ENCODE measurements at regions not wholly inside any gene's neighbourhood (a gene's known extent, or its start where the extent isn't known, plus 50 kb on each side); places are given as distances from the start of the nearest gene placed in this dataset.

DNA sequence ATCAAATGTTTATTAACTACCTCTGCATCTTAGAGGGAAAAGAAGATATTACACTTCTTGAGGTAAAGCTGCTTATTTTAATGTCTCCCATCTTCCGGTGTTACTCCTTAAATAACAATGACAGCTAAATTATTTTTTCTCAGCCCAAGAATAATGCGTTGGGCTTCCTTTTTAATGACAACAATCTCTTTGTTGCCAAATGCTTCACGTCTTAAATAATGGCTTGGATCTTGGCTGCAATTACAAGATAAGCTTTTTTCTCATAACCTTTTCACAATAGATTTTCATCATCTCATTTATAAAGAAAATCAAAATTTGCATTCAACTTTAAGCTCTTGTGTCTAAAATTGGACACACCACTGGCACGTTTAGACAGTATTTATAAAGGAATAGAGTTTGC, 89.2 kb upstream of the COL8A1 start:
- Histone ChIP-seq H3K4me2 (ENCODE audit: insufficient read depth, low read length, poor library complexity, severe bottlenecking) (no peak overlapping the region), H4K91ac (ENCODE audit: low read depth, low read length, poor library complexity) (no peak overlapping the region), H4K8ac (ENCODE audit: low read depth, low read length) (no peak overlapping the region), H2BK15ac (ENCODE audit: low read length) (no peak overlapping the region), H3K4me3 (ENCODE audit: low read length in 2 of 2) (no peak overlapping the region), H2AK5ac (ENCODE audit: low read depth, low read length) (no peak overlapping the region), H3K4ac (ENCODE audit: low read length) (no peak overlapping the region), H3K4me1 (ENCODE audit: control insufficient read depth in 2 of 2, insufficient read depth in 1 of 2, low read depth in 1 of 2, low read length in 2 of 2) (peaks cover 0 to 6% of the 10 kb centered on the region in 2 donors), H3K23ac (ENCODE audit: low read depth, low read length, poor library complexity) (no peak overlapping the region), H3K27ac (replicated peaks; ENCODE audit: low read length) (no peak overlapping the region), H3K18ac (ENCODE audit: low read length) (no peak overlapping the region), H3K79me1 (ENCODE audit: low read depth, low read length) (no peaks in the 10 kb centered on the region), H3K36me3 (replicated peaks in 1 of 2; ENCODE audit: control insufficient read depth in 2 of 2, insufficient read depth in 2 of 2, low read length in 2 of 2) (no peaks in the 10 kb centered on the region), H3K27me3 (ENCODE audit: control insufficient read depth in 3 of 3, insufficient read depth in 3 of 3, low read depth in 1 of 3, low read length in 3 of 3) (no peaks in the 10 kb centered on the region), H3K14ac (ENCODE audit: low read length) (no peak overlapping the region), H3K9ac (ENCODE audit: low read depth, low read length, poor library complexity) (no peak overlapping the region), H2BK120ac (ENCODE audit: low read depth, low read length) (no peak overlapping the region), H2BK5ac (ENCODE audit: low read length) (no peak overlapping the region), H2BK12ac (ENCODE audit: low read length) (no peak overlapping the region), H2AFZ (ENCODE audit: low read length) (no peak overlapping the region), H3K9me3 (replicated peaks in 1 of 2; ENCODE audit: control insufficient read depth in 2 of 2, insufficient read depth in 1 of 2, low read depth in 1 of 2, low read length in 2 of 2) (no peaks in the 10 kb centered on the region)
- no peak for DNase-seq (ENCODE audit: low spot score)
- no CpG with 5 or more reads among the region's 4 CpGs for WGBS, 2 donors (ENCODE audit: extremely low coverage in 2 of 2, insufficient read length in 2 of 2, insufficient replicate concordance in 1 of 2)

DNA sequence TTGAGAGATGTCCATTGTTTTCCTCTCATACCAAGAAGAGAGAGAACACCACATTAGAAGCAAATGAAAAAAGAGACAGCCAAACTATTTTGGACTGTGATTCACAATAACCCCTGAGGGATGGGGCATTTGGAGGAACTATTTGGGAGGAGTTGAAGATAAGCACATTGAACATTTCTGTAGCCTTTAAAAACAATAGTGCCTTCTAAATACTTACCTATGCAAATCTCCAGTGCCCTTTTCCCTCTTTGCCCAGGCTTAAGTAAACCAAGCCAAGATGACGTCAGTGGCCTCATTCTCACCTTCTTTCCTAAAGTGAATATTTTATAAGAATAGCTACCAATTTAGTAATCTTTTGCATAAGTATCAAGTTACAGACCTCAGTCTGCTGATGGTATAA, 89.7 kb upstream of the COL8A1 start:
- no peak overlapping the region for H3K14ac ChIP-seq (ENCODE audit: low read length)
- H4K91ac ChIP-seq (ENCODE audit: low read depth, low read length, poor library complexity), result no peak overlapping the region
- H3K18ac ChIP-seq (ENCODE audit: low read length), result no peak overlapping the region
- no peak overlapping the region for H2BK15ac ChIP-seq (ENCODE audit: low read length)
- H2BK5ac ChIP-seq (ENCODE audit: low read length), result no peak overlapping the region
- no peak overlapping the region for H3K4me3 ChIP-seq (ENCODE audit: low read length in 2 of 2)
- no peaks in the 10 kb centered on the region for H3K36me3 ChIP-seq (replicated peaks in 1 of 2; ENCODE audit: control insufficient read depth in 2 of 2, insufficient read depth in 2 of 2, low read length in 2 of 2)
- no peak overlapping the region for H4K8ac ChIP-seq (ENCODE audit: low read depth, low read length)
- H3K9me3 ChIP-seq (replicated peaks in 1 of 2; ENCODE audit: control insufficient read depth in 2 of 2, insufficient read depth in 1 of 2, low read depth in 1 of 2, low read length in 2 of 2), result no peaks in the 10 kb centered on the region
- no peak overlapping the region for H2AFZ ChIP-seq (ENCODE audit: low read length)
- no CpG with 5 or more reads among the region's 1 CpG for WGBS, 2 donors (ENCODE audit: extremely low coverage in 2 of 2, insufficient read length in 2 of 2, insufficient replicate concordance in 1 of 2)
- no peak overlapping the region for H3K4me2 ChIP-seq (ENCODE audit: insufficient read depth, low read length, poor library complexity, severe bottlenecking)
- no peak overlapping the region for H2BK120ac ChIP-seq (ENCODE audit: low read depth, low read length)
- H2AK5ac ChIP-seq (ENCODE audit: low read depth, low read length), result no peak overlapping the region
- DNase-seq (ENCODE audit: low spot score), result no peak
- H3K23ac ChIP-seq (ENCODE audit: low read depth, low read length, poor library complexity), result no peak overlapping the region
- peaks cover 0 to 6% of the 10 kb centered on the region in 2 donors for H3K4me1 ChIP-seq (ENCODE audit: control insufficient read depth in 2 of 2, insufficient read depth in 1 of 2, low read depth in 1 of 2, low read length in 2 of 2)
- H3K27ac ChIP-seq (replicated peaks; ENCODE audit: low read length), result no peak overlapping the region
- no peaks in the 10 kb centered on the region for H3K27me3 ChIP-seq (ENCODE audit: control insufficient read depth in 3 of 3, insufficient read depth in 3 of 3, low read depth in 1 of 3, low read length in 3 of 3)
- no peak overlapping the region for H2BK12ac ChIP-seq (ENCODE audit: low read length)
- no peak overlapping the region for H3K9ac ChIP-seq (ENCODE audit: low read depth, low read length, poor library complexity)
- no peaks in the 10 kb centered on the region for H3K79me1 ChIP-seq (ENCODE audit: low read depth, low read length)
- H3K4ac ChIP-seq (ENCODE audit: low read length), result no peak overlapping the region

DNA sequence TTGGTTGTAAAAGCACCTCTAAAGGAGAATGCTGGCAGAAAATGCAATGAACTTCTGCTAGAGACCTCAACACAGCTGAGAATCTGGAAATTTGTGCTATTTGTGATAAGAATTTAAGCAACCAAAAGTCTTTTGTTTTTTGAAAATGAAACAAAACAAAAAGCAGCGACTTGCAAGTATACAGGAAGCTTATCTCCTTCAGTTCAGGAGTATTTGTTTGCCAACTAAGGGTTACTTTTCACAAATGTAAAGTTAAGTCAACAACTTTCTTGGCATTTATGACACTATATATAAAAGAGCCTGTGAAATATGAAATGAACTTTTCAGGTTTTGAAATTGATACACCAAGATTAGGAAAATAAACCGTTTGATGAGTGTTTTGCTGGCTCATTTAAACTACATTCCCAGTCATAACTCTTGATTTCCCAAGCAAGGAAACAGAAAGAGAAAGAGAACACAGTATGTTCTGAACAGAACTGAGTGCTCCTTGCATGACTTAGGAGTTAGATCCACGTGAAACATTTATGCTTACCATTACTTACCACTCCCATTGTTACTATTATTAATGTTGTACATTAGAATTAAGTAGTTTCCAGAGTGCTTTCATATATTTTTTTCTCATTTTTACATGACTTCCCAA, 92.3 kb upstream of the COL8A1 start:
- no peak overlapping the region for H2AFZ ChIP-seq (ENCODE audit: low read length)
- H2BK12ac ChIP-seq (ENCODE audit: low read length), result no peak overlapping the region
- H3K4me1 ChIP-seq (ENCODE audit: control insufficient read depth in 2 of 2, insufficient read depth in 1 of 2, low read depth in 1 of 2, low read length in 2 of 2), result peaks cover 0 to 2% of the 10 kb centered on the region in 2 donors
- no CpG with 5 or more reads among the region's 3 CpGs for WGBS, 2 donors (ENCODE audit: extremely low coverage in 2 of 2, insufficient read length in 2 of 2, insufficient replicate concordance in 1 of 2)
- no peaks in the 10 kb centered on the region for H3K79me1 ChIP-seq (ENCODE audit: low read depth, low read length)
- H3K4ac ChIP-seq (ENCODE audit: low read length), result no peak overlapping the region
- no peak overlapping the region for H3K14ac ChIP-seq (ENCODE audit: low read length)
- no peak overlapping the region for H4K8ac ChIP-seq (ENCODE audit: low read depth, low read length)
- H2AK5ac ChIP-seq (ENCODE audit: low read depth, low read length), result no peak overlapping the region
- H2BK15ac ChIP-seq (ENCODE audit: low read length), result no peak overlapping the region
- H2BK120ac ChIP-seq (ENCODE audit: low read depth, low read length), result no peak overlapping the region
- no peak overlapping the region for H2BK5ac ChIP-seq (ENCODE audit: low read length)
- no peak overlapping the region for H3K18ac ChIP-seq (ENCODE audit: low read length)
- H3K23ac ChIP-seq (ENCODE audit: low read depth, low read length, poor library complexity), result no peak overlapping the region
- no peak overlapping the region for H3K9ac ChIP-seq (ENCODE audit: low read depth, low read length, poor library complexity)
- no peaks in the 10 kb centered on the region for H3K27me3 ChIP-seq (ENCODE audit: control insufficient read depth in 3 of 3, insufficient read depth in 3 of 3, low read depth in 1 of 3, low read length in 3 of 3)
- no peaks in the 10 kb centered on the region for H3K36me3 ChIP-seq (replicated peaks in 1 of 2; ENCODE audit: control insufficient read depth in 2 of 2, insufficient read depth in 2 of 2, low read length in 2 of 2)
- no peak for DNase-seq (ENCODE audit: low spot score)
- no peak overlapping the region for H4K91ac ChIP-seq (ENCODE audit: low read depth, low read length, poor library complexity)
- H3K4me2 ChIP-seq (ENCODE audit: insufficient read depth, low read length, poor library complexity, severe bottlenecking), result no peak overlapping the region
- H3K4me3 ChIP-seq (ENCODE audit: low read length in 2 of 2), result no peak overlapping the region
- H3K9me3 ChIP-seq (replicated peaks in 1 of 2; ENCODE audit: control insufficient read depth in 2 of 2, insufficient read depth in 1 of 2, low read depth in 1 of 2, low read length in 2 of 2), result no peaks in the 10 kb centered on the region
- no peak overlapping the region for H3K27ac ChIP-seq (replicated peaks; ENCODE audit: low read length)

DNA sequence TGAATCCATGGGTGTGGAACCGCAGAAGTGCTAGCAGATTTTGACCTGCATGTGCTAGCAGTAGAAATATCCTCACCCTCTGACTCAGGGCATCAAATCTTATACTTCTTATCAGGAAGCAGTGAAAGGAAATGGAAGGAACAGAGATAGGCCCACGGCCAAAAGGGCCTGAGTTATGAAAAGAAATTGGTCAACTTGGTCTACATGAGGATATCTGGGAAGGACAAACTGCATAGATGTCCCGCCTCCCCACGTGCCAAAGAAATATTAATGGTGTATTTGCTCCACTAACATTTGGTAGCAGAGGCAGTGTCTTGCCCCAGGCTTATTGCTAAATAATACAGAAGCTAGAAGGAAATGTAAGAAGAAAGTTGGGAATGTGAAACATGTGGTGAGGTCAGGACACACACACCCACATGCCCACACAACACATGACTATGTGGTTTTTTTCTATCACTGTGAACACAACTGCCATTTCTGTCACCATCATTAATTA, 93.6 kb upstream of the COL8A1 start:
- no peak for DNase-seq (ENCODE audit: low spot score)
- H3K27ac ChIP-seq (replicated peaks; ENCODE audit: low read length), result no peak overlapping the region
- H2BK120ac ChIP-seq (ENCODE audit: low read depth, low read length), result no peak overlapping the region
- no peak overlapping the region for H2BK15ac ChIP-seq (ENCODE audit: low read length)
- H3K4me1 ChIP-seq (ENCODE audit: control insufficient read depth in 2 of 2, insufficient read depth in 1 of 2, low read depth in 1 of 2, low read length in 2 of 2), result peaks cover 0 to 2% of the 10 kb centered on the region in 2 donors
- H3K14ac ChIP-seq (ENCODE audit: low read length), result no peak overlapping the region
- no peak overlapping the region for H2AK5ac ChIP-seq (ENCODE audit: low read depth, low read length)
- no peak overlapping the region for H3K23ac ChIP-seq (ENCODE audit: low read depth, low read length, poor library complexity)
- no peak overlapping the region for H2BK5ac ChIP-seq (ENCODE audit: low read length)
- no peak overlapping the region for H3K4me2 ChIP-seq (ENCODE audit: insufficient read depth, low read length, poor library complexity, severe bottlenecking)
- no peaks in the 10 kb centered on the region for H3K36me3 ChIP-seq (replicated peaks in 1 of 2; ENCODE audit: control insufficient read depth in 2 of 2, insufficient read depth in 2 of 2, low read length in 2 of 2)
- H3K9ac ChIP-seq (ENCODE audit: low read depth, low read length, poor library complexity), result no peak overlapping the region
- H2AFZ ChIP-seq (ENCODE audit: low read length), result no peak overlapping the region
- H3K4me3 ChIP-seq (ENCODE audit: low read length in 2 of 2), result no peak overlapping the region
- H3K9me3 ChIP-seq (replicated peaks in 1 of 2; ENCODE audit: control insufficient read depth in 2 of 2, insufficient read depth in 1 of 2, low read depth in 1 of 2, low read length in 2 of 2), result no peaks in the 10 kb centered on the region
- no peak overlapping the region for H3K18ac ChIP-seq (ENCODE audit: low read length)
- no peak overlapping the region for H2BK12ac ChIP-seq (ENCODE audit: low read length)
- no peak overlapping the region for H3K4ac ChIP-seq (ENCODE audit: low read length)
- H3K27me3 ChIP-seq (ENCODE audit: control insufficient read depth in 3 of 3, insufficient read depth in 3 of 3, low read depth in 1 of 3, low read length in 3 of 3), result no peaks in the 10 kb centered on the region
- WGBS, 2 donors (ENCODE audit: extremely low coverage in 2 of 2, insufficient read length in 2 of 2, insufficient replicate concordance in 1 of 2), result no CpG with 5 or more reads among the region's 4 CpGs
- no peak overlapping the region for H4K91ac ChIP-seq (ENCODE audit: low read depth, low read length, poor library complexity)
- H4K8ac ChIP-seq (ENCODE audit: low read depth, low read length), result no peak overlapping the region
- H3K79me1 ChIP-seq (ENCODE audit: low read depth, low read length), result no peaks in the 10 kb centered on the region
